Daoy (cell line): ENCODE measurements at regions not wholly inside any gene's neighbourhood (a gene's known extent, or its start where the extent isn't known, plus 50 kb on each side); places are given as distances from the start of the nearest gene placed in this dataset.

Experiments used
- DNase-seq: peaks from one replicate; pipeline ENCODE4 v3.0.0-alpha.2; 2015; ENCODE audit warnings: low read depth

GRCh38 chr4:133476063-133476462, 327.0 kb downstream of the PCDH10 start:
- DNase-seq: no peak

- DNase-seq: no peak
Measured at GRCh38 chr4:133474501-133474900, 325.4 kb downstream of the PCDH10 start.

- no peak for DNase-seq
Measured at GRCh38 chr4:133472244-133472643, 323.1 kb downstream of the PCDH10 start.

- DNase-seq: no peak
Measured at GRCh38 chr4:133467290-133467947, 318.3 kb downstream of the PCDH10 start.

- DNase-seq: no peak
Measured at GRCh38 chr4:133465022-133465421, 315.9 kb downstream of the PCDH10 start.

- DNase-seq: no peak
Measured at GRCh38 chr4:133464311-133464710, 315.2 kb downstream of the PCDH10 start.

- DNase-seq: no peak
Measured at GRCh38 chr4:133452678-133453077, 303.6 kb downstream of the PCDH10 start.

GRCh38 chr4:133450813-133451212, 301.7 kb downstream of the PCDH10 start:
- DNase-seq: no peak

- DNase-seq: no peak
Measured at GRCh38 chr4:133440404-133440803, 291.3 kb downstream of the PCDH10 start.

GRCh38 chr4:133439830-133440229, 290.7 kb downstream of the PCDH10 start:
- no peak for DNase-seq

GRCh38 chr4:133424605-133425004, 275.5 kb downstream of the PCDH10 start:
- no peak for DNase-seq

GRCh38 chr4:133403913-133404312, 254.8 kb downstream of the PCDH10 start:
- no peak for DNase-seq

- no peak for DNase-seq
Measured at GRCh38 chr4:133402616-133403015, 253.5 kb downstream of the PCDH10 start.

GRCh38 chr4:133394971-133395627, 246.0 kb downstream of the PCDH10 start:
- no peak for DNase-seq

GRCh38 chr4:133390198-133390855, 241.2 kb downstream of the PCDH10 start:
- no peak for DNase-seq

GRCh38 chr4:133389029-133389428, 239.9 kb downstream of the PCDH10 start:
- DNase-seq: no peak

GRCh38 chr4:133385161-133385954, 236.3 kb downstream of the PCDH10 start:
- DNase-seq: no peak

- DNase-seq: no peak
Measured at GRCh38 chr4:133379681-133380438, 230.8 kb downstream of the PCDH10 start.

GRCh38 chr4:133377286-133377685, 228.2 kb downstream of the PCDH10 start:
- DNase-seq: no peak

- no peak for DNase-seq
Measured at GRCh38 chr4:133372699-133373098, 223.6 kb downstream of the PCDH10 start.

GRCh38 chr4:133355633-133356032, 206.5 kb downstream of the PCDH10 start:
- DNase-seq: no peak

- DNase-seq: no peak
Measured at GRCh38 chr4:133347409-133347808, 198.3 kb downstream of the PCDH10 start.
